CD14-positive monocyte (primary cell): ENCODE measurements at regions not wholly inside any gene's neighbourhood (a gene's known extent, or its start where the extent isn't known, plus 50 kb on each side); places are given as distances from the start of the nearest gene placed in this dataset.

Source experiments
- DNase-seq, 3 donors: peaks; one replicate each; pipeline ENCODE4 v3.0.0-alpha.2; 2011 to 2022
- H2AFZ ChIP-seq: 2 replicates; pipeline ENCODE4 v1.6.0; 2012; ENCODE audit warnings: mild to moderate bottlenecking, low read depth, low read length, inconsistent platforms; ENCODE audit not compliant: insufficient read depth, poor library complexity, severe bottlenecking
- H3K27ac ChIP-seq, 2 donors: 1 replicate in 1 of 2; 2 replicates in 1 of 2; pipeline ENCODE4 v1.5.1; 2012 to 2013; ENCODE audit warnings: low read length in 2 of 2, control low read depth in 1 of 2, inconsistent platforms in 1 of 2, low read depth in 1 of 2, mild to moderate bottlenecking in 1 of 2
- H3K27me3 ChIP-seq, 2 donors: one replicate each; pipeline versions ENCODE4 v1.6.0 to v1.6.1; 2011 to 2013; ENCODE audit warnings: low read length in 2 of 2; ENCODE audit not compliant: control insufficient read depth in 2 of 2, insufficient read depth in 2 of 2
- H3K36me3 ChIP-seq, 2 donors: replicated peaks in 1 of 2; 1 replicate in 1 of 2; 2 replicates in 1 of 2; pipeline versions ENCODE4 v1.5.1 to v1.6.1; 2012 to 2013; ENCODE audit warnings: low read length in 2 of 2, control low read depth in 1 of 2, inconsistent platforms in 1 of 2, mild to moderate bottlenecking in 1 of 2; ENCODE audit not compliant: insufficient read depth in 2 of 2, control insufficient read depth in 1 of 2
- H3K4me1 ChIP-seq, 2 donors: 1 replicate in 1 of 2; 2 replicates in 1 of 2; pipeline versions ENCODE4 v1.5.1 to v1.6.1; 2012 to 2013; ENCODE audit warnings: low read length in 2 of 2, control low read depth in 1 of 2, inconsistent platforms in 1 of 2, mild to moderate bottlenecking in 1 of 2, moderate library complexity in 1 of 2; ENCODE audit not compliant: insufficient read depth in 2 of 2, control insufficient read depth in 1 of 2
- H3K4me2 ChIP-seq: replicated peaks from 2 replicates; pipeline ENCODE3; 2012; ENCODE audit warnings: low read length, moderate library complexity, mild to moderate bottlenecking; ENCODE audit not compliant: poor library complexity, severe bottlenecking; ENCODE audit errors: extremely low read depth
- H3K4me3 ChIP-seq, 3 experiments: fragments of 200-600 bp in 1 of 3; sonication (generic) in 1 of 3; replicated peaks in 1 of 3; 1 replicate in 2 of 3; 2 replicates in 1 of 3; pipeline ENCODE4 v1.5.1; 2011 to 2013; ENCODE audit warnings: low read length in 3 of 3, mild to moderate bottlenecking in 3 of 3, control low read depth in 2 of 3, low read depth in 2 of 3, inconsistent platforms in 1 of 3, moderate library complexity in 1 of 3
- H3K79me2 ChIP-seq: 2 replicates; pipeline ENCODE4 v1.6.0; 2012; ENCODE audit warnings: mild to moderate bottlenecking, control low read depth, inconsistent platforms, low read length, moderate library complexity; ENCODE audit not compliant: insufficient read depth
- H3K9ac ChIP-seq: 2 replicates; pipeline ENCODE4 v1.6.0; 2017; ENCODE audit warnings: low read length, mild to moderate bottlenecking; ENCODE audit not compliant: insufficient read depth, poor library complexity, severe bottlenecking
- H3K9me3 ChIP-seq, 2 donors: replicated peaks in 1 of 2; 1 replicate in 1 of 2; 2 replicates in 1 of 2; pipeline versions ENCODE4 v1.5.1 to v1.6.1; 2012 to 2013; ENCODE audit warnings: low read length in 2 of 2, control low read depth in 1 of 2; ENCODE audit not compliant: control insufficient read depth in 1 of 2, insufficient read depth in 1 of 2
- H4K20me1 ChIP-seq: 2 replicates; pipeline ENCODE4 v1.6.0; 2012; ENCODE audit warnings: mild to moderate bottlenecking, low read length, control low read depth, moderate library complexity; ENCODE audit not compliant: insufficient read depth
- H3K27ac Mint-ChIP-seq, 7 donors: one replicate each; pipeline ENCODE4 v1.8.0; 2020; ENCODE audit warnings: mild to moderate bottlenecking in 7 of 7, mixed read lengths in 7 of 7, moderate library complexity in 6 of 7, inconsistent platforms in 2 of 7
- H3K27me3 Mint-ChIP-seq, 3 donors: one replicate each; pipeline ENCODE4 v1.8.0; 2021 to 2022; ENCODE audit warnings: low read depth in 3 of 3, mild to moderate bottlenecking in 3 of 3, mixed read lengths in 3 of 3, moderate library complexity in 3 of 3, inconsistent platforms in 1 of 3
- H3K36me3 Mint-ChIP-seq, 2 donors: one replicate each; pipeline ENCODE4 v1.8.0; 2020; ENCODE audit warnings: mixed read lengths in 2 of 2, inconsistent platforms in 1 of 2, mild to moderate bottlenecking in 1 of 2
- H3K4me1 Mint-ChIP-seq: one replicate; pipeline ENCODE4 v1.8.0; 2020; ENCODE audit warnings: mild to moderate bottlenecking, mixed read lengths
- H3K4me3 Mint-ChIP-seq, 2 donors: one replicate each; pipeline ENCODE4 v1.8.0; 2020; ENCODE audit warnings: mild to moderate bottlenecking in 2 of 2, mixed read lengths in 2 of 2, moderate library complexity in 1 of 2
- H3K9me3 Mint-ChIP-seq, 7 donors: one replicate each; pipeline ENCODE4 v1.8.0; 2020 to 2022; ENCODE audit warnings: mixed read lengths in 7 of 7, mild to moderate bottlenecking in 6 of 7, moderate library complexity in 6 of 7, inconsistent platforms in 2 of 7
- CTCF ChIP-seq: fragments of 200-600 bp; IDR thresholded peaks from one replicate; pipeline ENCODE4 v1.8.0; 2022; ENCODE audit warnings: antibody characterized with exemption, mild to moderate bottlenecking
- WGBS: methylation state at CpG from one replicate; pipeline ENCODE4 v1.1.5; 2013; ENCODE audit warnings: missing lambda C conversion rate; ENCODE audit not compliant: insufficient coverage; 5-methylcytosine and 5-hydroxymethylcytosine counted together
- intact Hi-C, 2 donors: fragments of 100-400 bp; cut with micrococcal nuclease; formaldehyde crosslinking; loops; one replicate each; pipeline versions ENCODE4 v1.15.0 to v1.15.1; 2023

GRCh38 chr13:21909331-21909730 lies 238.5 kb downstream of the FGF9 start:
- no peak for TF ChIP-seq CTCF
- Histone ChIP-seq H3K4me1 (no peaks in the 10 kb centered on the region), H4K20me1 (no peaks in the 10 kb centered on the region), H3K27me3 (no peaks in the 10 kb centered on the region), H3K4me2 (no peak overlapping the region), H3K27ac (no peak overlapping the region), H3K4me3 (no peak overlapping the region), H3K36me3 (no peaks in the 10 kb centered on the region), H3K9me3 (no peaks in the 10 kb centered on the region), H2AFZ (no peak overlapping the region), H3K9ac (no peak overlapping the region), H3K79me2 (no peaks in the 10 kb centered on the region)
- intact Hi-C loops, result no loop called here
- WGBS, result 78% methylated on average over 7 of the region's 7 CpGs
- H3K4me3 Mint-ChIP-seq, result no peak overlapping the region
- peak overlapping the region in 1 of 7 donors; percentile 15 for H3K27ac Mint-ChIP-seq
- no peaks in the 10 kb centered on the region for H3K36me3 Mint-ChIP-seq
- H3K27me3 Mint-ChIP-seq, result peaks cover 0 to 4% (median 0%) of the 10 kb centered on the region in 3 donors
- peaks cover 0 to 5% (median 0%) of the 10 kb centered on the region in 7 donors for H3K9me3 Mint-ChIP-seq
- DNase-seq, result no peak
- H3K4me1 Mint-ChIP-seq, result no peaks in the 10 kb centered on the region

DNA sequence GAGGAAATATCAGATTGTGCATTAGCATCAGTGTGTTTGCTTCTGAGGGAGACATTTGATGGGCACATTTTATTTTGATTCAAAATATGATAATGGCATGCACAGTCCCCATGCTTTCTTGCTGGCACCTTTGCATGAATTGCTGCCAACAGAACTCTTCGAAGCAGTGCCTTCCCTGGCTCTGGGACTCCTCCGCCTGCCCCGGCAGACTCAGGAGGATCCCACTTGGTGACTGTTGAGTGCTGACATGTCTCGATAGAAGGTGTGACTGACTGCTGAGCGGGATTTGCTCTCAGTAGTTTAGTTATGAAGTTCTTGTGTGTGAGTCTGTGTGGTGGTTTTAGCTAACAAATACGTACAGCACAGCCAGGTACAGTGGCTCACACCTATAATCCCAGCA lies 239.7 kb downstream of the FGF9 start:
- no peaks in the 10 kb centered on the region for H4K20me1 ChIP-seq
- H3K4me3 ChIP-seq, result no peak overlapping the region
- intact Hi-C loops, result no loop called here
- no peaks in the 10 kb centered on the region for H3K9me3 ChIP-seq
- H2AFZ ChIP-seq, result no peak overlapping the region
- peaks cover 0 to 5% (median 0%) of the 10 kb centered on the region in 7 donors for H3K9me3 Mint-ChIP-seq
- no peaks in the 10 kb centered on the region for H3K36me3 ChIP-seq
- no peak for TF ChIP-seq CTCF
- H3K36me3 Mint-ChIP-seq, result no peaks in the 10 kb centered on the region
- no peaks in the 10 kb centered on the region for H3K27me3 ChIP-seq
- WGBS, result 96% methylated on average over 4 of the region's 6 CpGs
- H3K27me3 Mint-ChIP-seq, result peaks cover 0 to 4% (median 0%) of the 10 kb centered on the region in 3 donors
- no peak overlapping the region for H3K4me3 Mint-ChIP-seq
- H3K79me2 ChIP-seq, result no peaks in the 10 kb centered on the region
- DNase-seq, result no peak
- H3K27ac Mint-ChIP-seq, result no peak overlapping the region
- no peaks in the 10 kb centered on the region for H3K4me1 Mint-ChIP-seq
- H3K4me1 ChIP-seq, result no peaks in the 10 kb centered on the region
- no peak overlapping the region for H3K9ac ChIP-seq
- H3K27ac ChIP-seq, result no peak overlapping the region
- no peak overlapping the region for H3K4me2 ChIP-seq
